Tibial artery (tissue), 4 donors: ENCODE measurements at regions not wholly inside any gene's neighbourhood (a gene's known extent, or its start where the extent isn't known, plus 50 kb on each side); places are given as distances from the start of the nearest gene placed in this dataset.

Source experiments
- DNase-seq, 2 donors: peaks; one replicate each; pipeline ENCODE4 v3.0.0-alpha.2; 2019
- H3K27ac ChIP-seq, 2 donors: fragments of 200-600 bp; sonication (generic) in 1 of 2; 1 replicate in 1 of 2; 2 replicates in 1 of 2; pipeline ENCODE4 v1.5.1; 2018 to 2019; ENCODE audit warnings: mild to moderate bottlenecking in 1 of 2
- H3K27me3 ChIP-seq, 2 donors: fragments of 200-600 bp; sonication (generic) in 1 of 2; one replicate each; pipeline versions ENCODE4 v1.5.1 to v1.6.0; 2016 to 2019
- H3K36me3 ChIP-seq, 3 donors: fragments of 200-600 bp; sonication (generic) in 2 of 3; one replicate each; pipeline ENCODE4 v1.5.1; 2016 to 2019; ENCODE audit warnings: mild to moderate bottlenecking in 2 of 3
- H3K4me1 ChIP-seq, 4 donors: fragments of 200-600 bp; sonication (generic) in 2 of 4; 1 replicate in 3 of 4; 2 replicates in 1 of 4; pipeline ENCODE4 v1.5.1; 2016 to 2019
- H3K4me3 ChIP-seq, 2 donors: fragments of 200-600 bp; sonication (generic) in 1 of 2; 1 replicate in 1 of 2; 2 replicates in 1 of 2; pipeline ENCODE4 v1.5.1; 2018 to 2019; ENCODE audit warnings: mild to moderate bottlenecking in 2 of 2
- H3K9me3 ChIP-seq, 3 donors: fragments of 200-600 bp; sonication (generic) in 1 of 3; one replicate each; pipeline ENCODE4 v1.5.1; 2016 to 2019
- CTCF ChIP-seq, 2 experiments: fragments of 200-600 bp in 1 of 2; fragments of 450-650 bp in 1 of 2; IDR thresholded peaks; one replicate each; pipeline ENCODE4 v1.5.1; 2017 to 2019; ENCODE audit warnings: antibody characterized with exemption in 2 of 2, mild to moderate bottlenecking in 1 of 2, moderate library complexity in 1 of 2
- intact Hi-C: fragments of 100-400 bp; cut with DNase I; formaldehyde crosslinking; loops from one replicate; pipeline ENCODE4 v1.15.0; 2023; ENCODE audit warnings: low total_unique reads

GRCh38 chr7:142372727-142373126 is 114.9 kb upstream of the PRSS58 start:
- DNase-seq = peak in 1 of 2 donors; percentile 45
- no peaks in the 10 kb centered on the region for H3K36me3 ChIP-seq
- no peak for TF ChIP-seq CTCF (IDR thresholded peaks at IDR 0.05)
- H3K4me1 ChIP-seq = no peaks in the 10 kb centered on the region
- intact Hi-C loops = no loop called here
- H3K9me3 ChIP-seq = peaks cover 0 to 10% (median 4%) of the 10 kb centered on the region in 3 donors
- H3K27ac ChIP-seq = no peak overlapping the region
- no peaks in the 10 kb centered on the region for H3K27me3 ChIP-seq
- H3K4me3 ChIP-seq = no peak overlapping the region

GRCh38 chr7:142371586-142372377 is 113.9 kb upstream of the PRSS58 start:
- no peaks in the 10 kb centered on the region for H3K27me3 ChIP-seq
- no peak overlapping the region for H3K27ac ChIP-seq
- no peaks in the 10 kb centered on the region for H3K4me1 ChIP-seq
- no peaks in the 10 kb centered on the region for H3K36me3 ChIP-seq
- intact Hi-C loops = no loop called here
- H3K9me3 ChIP-seq = peaks cover 0 to 13% (median 11%) of the 10 kb centered on the region in 3 donors
- no peak for DNase-seq
- no peak overlapping the region for H3K4me3 ChIP-seq
- no peak for TF ChIP-seq CTCF (IDR thresholded peaks at IDR 0.05)

- DNase-seq = no peak
- Histone ChIP-seq H3K4me1 (no peaks in the 10 kb centered on the region), H3K27ac (no peak overlapping the region), H3K27me3 (no peaks in the 10 kb centered on the region), H3K9me3 (peaks cover 0 to 13% (median 11%) of the 10 kb centered on the region in 3 donors), H3K36me3 (no peaks in the 10 kb centered on the region), H3K4me3 (no peak overlapping the region)
- no peak for TF ChIP-seq CTCF (IDR thresholded peaks at IDR 0.05)
- intact Hi-C loops = no loop called here
Measured at GRCh38 chr7:142365410-142365842, 107.6 kb upstream of the PRSS58 start.

- no peaks in the 10 kb centered on the region for H3K4me1 ChIP-seq
- H3K27me3 ChIP-seq = no peaks in the 10 kb centered on the region
- TF ChIP-seq CTCF (IDR thresholded peaks at IDR 0.05) = no peak
- no peak overlapping the region for H3K27ac ChIP-seq
- no peaks in the 10 kb centered on the region for H3K36me3 ChIP-seq
- no peak for DNase-seq
- H3K9me3 ChIP-seq = peaks cover 0 to 13% (median 11%) of the 10 kb centered on the region in 3 donors
- no peak overlapping the region for H3K4me3 ChIP-seq
- intact Hi-C loops = no loop called here
Measured at GRCh38 chr7:142364551-142364950, 106.7 kb upstream of the PRSS58 start.

- TF ChIP-seq CTCF (IDR thresholded peaks at IDR 0.05) = no peak
- H3K27me3 ChIP-seq = no peaks in the 10 kb centered on the region
- intact Hi-C loops = no loop called here
- H3K9me3 ChIP-seq = peaks cover 0 to 3% (median 0%) of the 10 kb centered on the region in 3 donors
- no peaks in the 10 kb centered on the region for H3K4me1 ChIP-seq
- no peak overlapping the region for H3K4me3 ChIP-seq
- no peak for DNase-seq
- H3K36me3 ChIP-seq = no peaks in the 10 kb centered on the region
- no peak overlapping the region for H3K27ac ChIP-seq
Measured at GRCh38 chr7:142362349-142362748, 104.5 kb upstream of the PRSS58 start.
